Hepatic stellate cell (primary cell): ENCODE measurements at regions not wholly inside any gene's neighbourhood (a gene's known extent, or its start where the extent isn't known, plus 50 kb on each side); places are given as distances from the start of the nearest gene placed in this dataset.

Source experiments
- DNase-seq: peaks from one replicate; pipeline ENCODE4 v3.0.0; 2011; ENCODE audit warnings: low spot score

DNA sequence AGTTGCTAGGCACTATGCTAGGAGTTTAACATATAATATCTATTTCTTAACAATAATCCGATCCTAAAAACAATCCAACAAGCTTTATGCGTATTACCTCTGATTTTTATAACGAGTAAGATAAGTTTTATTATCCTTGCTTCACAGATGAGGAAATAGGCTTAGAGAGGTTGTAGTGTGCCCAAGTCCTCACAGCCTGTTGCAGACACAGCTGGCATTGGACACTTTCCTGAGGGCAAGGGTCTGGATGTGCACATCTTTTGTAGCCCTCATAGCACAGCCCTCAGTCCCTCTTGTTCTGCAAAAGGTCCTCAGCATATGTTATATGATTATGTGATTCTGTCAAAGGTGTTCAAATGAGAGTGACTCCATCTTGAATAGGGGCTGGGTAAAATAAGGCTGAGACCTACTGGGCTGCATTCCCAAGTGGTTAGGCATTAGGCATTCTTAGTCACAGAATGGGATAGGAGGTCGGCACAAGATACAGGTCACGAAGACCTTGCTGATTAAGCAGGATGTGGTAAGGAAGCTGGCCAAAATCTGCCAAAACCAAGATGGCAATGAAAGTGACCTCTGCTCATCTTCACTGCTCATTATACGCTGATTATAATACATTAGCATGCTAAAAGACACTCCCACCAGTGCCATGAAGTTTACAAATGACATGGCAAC lies 75.7 kb upstream of the F3 start:
- no peak for DNase-seq

DNA sequence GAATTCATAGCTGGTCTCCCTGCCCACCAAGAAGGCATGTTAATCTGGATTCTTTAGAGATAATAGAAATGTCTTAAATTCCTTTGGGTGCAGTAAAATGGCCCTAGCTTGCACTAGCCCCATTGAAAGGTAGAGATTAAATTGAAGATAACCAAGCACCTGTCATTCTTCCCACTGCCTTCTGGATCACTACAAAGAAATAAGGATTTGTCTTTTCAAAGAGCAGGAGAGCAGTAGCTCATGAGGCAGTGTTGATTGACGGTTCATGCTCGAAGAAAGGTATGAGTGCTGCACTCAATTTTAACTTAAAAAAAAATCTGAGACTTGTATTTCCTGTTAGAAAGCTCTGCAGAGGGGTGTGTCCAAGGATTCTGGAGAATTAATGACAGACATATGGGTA lies 74.9 kb upstream of the F3 start:
- no peak for DNase-seq

DNA sequence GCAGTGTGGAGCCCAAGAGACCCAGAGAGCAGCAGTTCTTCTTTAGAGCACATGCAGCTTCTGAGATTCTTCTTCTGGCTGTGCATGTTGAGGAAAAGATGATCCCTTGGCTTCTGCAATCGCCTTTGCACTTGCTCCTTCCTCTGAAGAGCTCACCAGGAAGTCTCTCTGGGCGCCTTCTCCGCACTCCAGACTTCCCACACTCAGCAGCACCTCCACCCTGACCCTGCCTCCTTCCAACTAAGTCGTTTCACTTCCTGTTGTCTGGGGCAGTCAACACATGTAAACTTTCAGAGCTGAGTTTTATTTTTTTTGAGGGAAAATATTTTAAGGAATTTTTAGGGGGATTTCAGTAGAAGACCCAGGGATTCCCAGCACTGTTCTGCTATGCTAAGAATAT lies 73.4 kb upstream of the F3 start:
- no peak for DNase-seq

DNA sequence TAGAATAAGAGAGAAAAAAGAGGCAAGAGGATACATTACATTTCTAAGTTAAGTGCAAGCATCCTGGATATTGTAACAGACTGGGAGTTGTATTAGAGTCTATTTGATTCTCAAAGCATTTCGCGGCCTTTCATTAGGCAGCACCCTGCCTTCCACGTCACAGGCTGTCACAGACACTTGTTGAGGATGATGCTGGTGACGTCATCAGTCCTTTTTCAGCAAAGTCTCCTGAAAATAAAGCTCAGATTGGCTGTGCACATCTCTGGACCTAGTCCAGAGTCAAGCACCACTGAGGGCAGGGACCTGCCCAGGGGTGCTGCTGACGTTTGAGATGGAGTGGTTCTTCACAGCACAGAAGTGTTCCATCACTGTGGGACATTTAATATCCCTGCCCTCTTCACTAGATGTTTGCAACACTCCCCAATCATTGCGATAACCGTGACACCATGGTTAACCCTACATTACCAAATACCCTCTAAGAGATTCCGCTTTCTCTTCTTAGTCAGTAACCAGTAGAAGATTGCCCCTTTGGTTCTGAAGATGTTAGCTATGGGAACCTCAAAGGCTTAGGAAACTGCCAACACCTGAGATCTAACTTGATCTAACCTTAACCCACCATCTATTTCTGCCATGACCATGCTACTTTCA lies 72.7 kb upstream of the F3 start:
- no peak for DNase-seq

DNA sequence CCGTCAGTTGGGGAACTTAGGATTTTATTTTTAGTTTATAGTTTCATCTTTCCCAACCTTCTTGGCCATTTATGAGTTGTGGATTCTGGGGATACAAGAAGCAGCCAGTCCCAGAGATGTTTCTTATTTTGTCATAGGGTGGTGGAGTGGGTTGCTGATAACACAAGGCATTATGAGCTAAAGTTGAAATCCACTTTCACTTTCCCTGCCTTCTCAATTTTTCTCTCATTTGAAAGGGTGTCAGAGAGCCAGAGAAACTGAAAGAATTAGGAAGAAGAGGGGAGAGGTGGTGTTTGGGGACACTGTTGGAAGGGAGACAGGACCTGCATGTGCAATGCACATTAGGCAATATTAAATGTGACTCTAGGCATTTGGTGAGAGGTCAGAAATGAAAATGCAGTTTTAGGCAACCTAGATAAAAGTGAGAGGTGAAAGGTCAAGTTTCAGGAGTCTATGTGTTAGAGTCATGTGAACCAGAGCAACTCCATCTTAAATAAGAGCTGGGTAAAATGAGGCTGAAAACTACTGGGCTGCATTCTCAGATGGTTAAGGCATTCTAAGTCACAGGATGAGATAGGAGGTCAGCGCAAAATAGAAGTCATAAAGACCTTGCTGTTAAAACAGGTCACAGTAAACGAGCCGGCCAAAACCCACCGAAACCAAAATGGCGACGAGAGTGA lies 71.1 kb upstream of the F3 start:
- no peak for DNase-seq

DNA sequence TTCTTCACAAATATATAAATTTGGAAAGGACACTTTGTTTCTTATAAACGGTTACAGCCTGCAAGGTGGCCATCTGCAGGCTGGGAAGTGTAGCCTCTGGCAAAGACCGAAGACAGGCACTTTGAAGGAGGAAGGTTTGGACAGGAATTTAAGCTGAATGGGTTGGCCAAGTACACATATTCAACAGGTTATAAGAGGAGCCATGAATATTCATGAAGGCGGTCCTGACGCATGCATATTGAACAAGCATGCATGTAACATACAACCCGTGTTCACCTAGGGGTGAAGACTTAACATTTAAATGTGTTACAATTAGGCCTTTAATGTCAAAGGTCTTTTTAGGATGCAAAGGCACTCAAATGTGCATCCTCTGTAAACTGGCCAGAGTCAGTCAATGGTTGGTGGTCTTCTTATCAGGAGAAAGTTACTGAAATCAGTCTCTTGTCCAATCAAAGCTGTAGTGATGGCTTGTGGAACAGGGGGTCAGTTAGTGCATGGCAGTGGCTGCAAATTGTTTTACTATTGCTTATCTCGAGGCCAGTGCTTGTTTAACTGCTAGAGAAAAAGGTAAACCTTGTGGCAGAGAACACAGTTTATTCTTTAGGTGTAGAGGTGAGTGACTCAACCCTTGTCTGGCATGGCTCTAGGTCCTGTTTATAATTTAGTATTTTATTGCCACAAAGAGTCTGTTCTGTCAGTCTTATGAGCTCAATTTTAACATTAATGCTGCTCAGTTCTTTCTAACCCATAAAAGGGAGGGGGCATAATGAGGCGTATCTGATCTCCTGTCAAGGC lies 70.3 kb upstream of the F3 start:
- DNase-seq, result no peak

DNA sequence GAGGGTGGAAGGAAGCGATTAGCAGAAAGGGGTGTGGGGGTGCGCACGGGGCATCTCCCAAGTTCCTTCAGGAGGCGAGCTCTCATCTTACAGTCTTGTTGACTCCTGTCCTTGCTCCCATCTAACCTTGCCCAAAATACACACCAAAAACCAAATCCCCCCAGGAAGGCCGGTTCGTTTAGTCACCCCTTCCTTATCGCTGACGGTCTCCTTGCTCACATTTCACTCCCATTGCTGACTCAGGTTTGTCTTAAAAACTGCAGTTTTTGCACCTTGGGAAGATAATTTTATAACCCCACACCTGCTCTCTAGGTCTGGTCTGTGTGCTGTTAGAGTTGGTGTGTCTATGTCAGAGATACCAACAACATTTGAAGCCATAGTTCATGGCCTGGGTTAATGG lies 68.1 kb upstream of the F3 start:
- DNase-seq, result no peak

DNA sequence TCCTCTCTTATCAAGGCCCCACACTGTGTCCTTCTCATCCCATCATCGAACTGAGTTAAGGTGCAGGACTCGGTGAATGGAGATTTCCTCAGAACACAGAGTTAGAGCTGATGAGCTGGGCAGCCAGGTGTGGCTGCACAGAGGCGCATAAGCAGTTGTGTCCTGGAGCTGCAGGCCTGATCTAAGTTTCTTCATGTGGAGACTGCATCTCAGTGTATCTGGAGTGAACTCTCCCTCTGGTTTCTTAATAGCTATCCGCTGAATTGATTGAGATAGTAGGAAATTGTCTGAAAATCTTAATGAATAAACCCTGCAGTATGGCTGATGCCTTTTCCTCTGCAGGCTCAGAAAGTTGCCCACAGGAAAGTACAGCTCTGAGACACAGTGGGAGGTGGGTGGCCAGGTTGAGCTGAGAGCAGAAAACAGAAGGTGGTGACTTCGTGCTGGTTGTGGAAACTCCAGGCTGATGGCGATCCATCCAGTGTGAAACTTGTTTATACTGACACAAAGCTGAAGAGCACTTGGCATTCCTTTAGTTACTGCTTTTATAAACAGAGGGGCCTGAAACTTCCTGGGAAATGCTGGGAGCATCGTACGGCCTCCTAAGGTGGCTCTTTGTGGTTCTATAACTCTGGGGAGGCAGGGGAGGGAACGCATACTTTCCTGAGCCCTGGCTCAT lies 67.4 kb upstream of the F3 start:
- no peak for DNase-seq

DNA sequence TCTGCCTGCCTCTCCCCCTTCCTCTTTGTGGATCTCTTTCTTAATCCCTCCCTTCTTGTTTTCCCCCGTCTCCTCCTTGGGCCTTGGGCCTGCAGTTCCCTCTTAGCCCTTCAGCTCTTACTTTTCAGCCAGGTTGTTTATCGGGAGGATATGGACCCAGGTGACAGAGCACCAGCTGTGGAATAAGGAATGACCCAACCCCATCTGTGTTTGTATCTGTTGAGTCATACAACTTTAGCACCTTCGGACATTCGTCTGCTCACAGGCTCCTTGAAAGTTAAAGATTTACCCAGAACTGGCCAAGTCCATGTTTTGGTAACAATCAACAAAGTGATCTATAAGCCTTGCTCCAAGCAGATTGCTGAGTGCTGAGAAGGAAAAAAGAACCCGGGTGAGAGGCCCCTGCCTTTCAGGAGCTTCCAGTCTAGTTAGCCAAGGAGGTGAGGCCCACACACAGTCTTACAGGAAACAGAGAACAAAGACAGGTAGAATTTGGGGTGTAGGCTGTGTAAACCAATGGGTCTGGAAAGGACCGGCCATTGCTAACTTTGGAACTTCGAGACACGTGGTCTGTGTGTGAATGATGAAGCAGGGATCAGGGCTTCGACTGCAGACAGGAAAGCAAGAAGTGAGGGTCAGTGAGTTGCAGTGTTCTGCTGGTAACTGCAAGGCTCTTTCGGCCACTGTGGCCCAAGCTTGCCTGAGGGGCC lies 66.7 kb upstream of the F3 start:
- DNase-seq, result no peak

DNA sequence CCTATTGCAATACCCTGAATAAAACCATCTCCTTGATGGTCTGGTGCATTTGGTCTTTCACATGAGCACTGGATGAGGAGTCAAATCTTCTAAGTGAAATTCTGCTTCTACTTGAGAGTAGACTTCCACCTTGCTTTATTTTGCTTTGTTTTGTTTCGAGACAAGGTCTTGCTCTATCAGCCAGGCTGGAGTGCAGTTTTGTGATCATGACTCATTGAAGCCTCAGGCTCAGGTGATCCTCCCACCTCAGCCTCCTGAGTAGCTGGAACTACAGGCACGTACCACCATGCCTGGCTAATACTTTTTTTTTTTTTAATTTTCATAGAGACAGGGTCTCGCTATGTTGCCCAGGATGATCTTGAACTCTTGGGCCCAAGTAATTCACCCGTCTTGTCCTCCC lies 65.8 kb upstream of the F3 start:
- no peak for DNase-seq

DNA sequence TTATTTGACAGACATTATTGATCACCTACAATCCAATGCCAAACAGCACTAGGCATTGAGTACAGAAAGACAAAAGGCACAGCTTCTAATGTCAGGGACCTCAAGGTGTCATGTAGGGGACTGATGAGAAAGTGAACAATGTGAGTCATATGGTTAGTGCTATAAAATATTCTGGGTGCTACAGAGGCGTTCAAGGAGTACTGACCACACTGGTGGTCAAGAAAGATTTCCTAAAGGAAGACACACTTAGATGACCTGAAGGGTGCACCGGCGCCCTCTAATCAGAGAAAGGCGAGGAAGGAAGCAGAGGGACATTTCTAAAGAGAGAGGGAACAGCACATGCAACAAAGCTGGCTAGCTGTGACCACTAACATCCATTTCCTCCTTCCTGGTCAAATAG lies 64.9 kb upstream of the F3 start:
- DNase-seq, result no peak

DNA sequence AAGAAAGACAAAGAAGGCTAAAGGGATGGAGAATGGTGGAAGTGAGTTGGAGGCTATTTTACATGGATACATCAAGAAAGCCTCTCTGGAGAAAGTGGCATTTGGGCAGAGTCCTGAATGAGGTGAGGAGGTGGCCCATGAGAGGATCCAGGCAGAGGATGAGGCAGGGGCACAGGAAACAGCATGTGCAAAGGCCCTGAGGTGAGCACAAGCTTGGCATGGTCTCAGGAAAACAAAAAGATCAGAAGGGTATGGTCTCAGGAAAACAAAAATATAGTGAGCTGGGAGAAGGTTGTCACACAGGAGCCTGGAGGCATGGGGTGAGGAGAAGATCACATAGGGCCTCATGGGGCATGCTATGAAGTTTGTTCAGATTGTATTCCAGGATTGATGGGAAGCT lies 62.1 kb upstream of the F3 start:
- DNase-seq, result no peak

DNA sequence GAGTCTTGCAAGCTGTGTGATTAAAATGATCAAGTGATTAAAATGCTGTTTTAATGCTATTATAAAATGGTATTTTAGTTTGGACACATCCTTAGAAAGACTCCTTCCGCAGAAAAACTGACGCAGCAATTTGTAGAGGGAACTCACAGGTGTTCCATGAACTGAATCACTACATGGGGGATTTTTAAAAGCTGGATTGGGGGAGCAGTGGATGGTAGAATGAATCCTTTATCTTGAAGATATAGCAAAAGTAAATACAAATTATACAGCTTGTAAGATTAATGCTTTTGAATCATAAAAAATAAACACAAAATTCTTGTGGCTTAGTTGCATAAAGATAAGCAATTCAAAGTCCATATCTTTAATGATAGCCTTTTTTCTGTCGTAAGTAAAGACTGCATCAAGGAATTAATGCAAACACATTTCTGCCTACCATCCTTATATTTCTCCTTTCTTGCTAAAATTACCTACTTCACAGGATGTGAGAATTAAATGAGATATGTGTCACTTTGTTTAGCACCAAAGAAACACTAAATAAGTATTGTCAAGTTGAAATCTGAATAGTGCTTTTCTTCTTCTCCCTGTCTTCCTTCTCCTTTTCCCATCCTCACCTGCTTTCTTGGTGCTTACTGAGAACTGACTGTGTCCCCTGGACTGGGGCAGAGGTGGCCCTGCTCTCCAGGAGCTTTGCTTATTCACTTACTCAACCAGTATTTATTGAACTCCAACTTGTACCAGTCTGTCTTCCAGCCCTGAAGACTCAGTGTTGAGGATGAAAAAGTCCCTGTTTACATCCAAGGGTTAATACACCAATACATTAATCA lies 61.5 kb upstream of the F3 start:
- no peak for DNase-seq

DNA sequence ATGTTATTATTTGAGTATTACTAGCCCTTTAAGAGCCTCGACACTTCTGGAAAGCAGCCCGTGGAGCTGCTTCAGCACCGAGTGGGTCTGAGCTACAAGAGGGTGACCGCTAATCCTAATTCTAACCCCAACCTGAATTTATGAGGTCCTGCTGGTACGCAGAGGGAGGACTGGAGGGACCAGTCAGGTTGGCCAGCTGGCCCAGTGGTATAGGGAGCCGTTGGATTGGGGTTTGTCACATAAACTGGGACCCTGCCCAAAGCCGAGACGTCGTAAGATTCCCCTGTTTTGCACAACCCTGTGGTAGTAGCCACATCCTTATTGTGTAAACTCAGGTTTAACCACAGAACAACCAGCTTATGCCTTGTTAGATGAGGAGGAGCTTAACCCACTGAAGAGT lies 60.8 kb upstream of the F3 start:
- no peak for DNase-seq

DNA sequence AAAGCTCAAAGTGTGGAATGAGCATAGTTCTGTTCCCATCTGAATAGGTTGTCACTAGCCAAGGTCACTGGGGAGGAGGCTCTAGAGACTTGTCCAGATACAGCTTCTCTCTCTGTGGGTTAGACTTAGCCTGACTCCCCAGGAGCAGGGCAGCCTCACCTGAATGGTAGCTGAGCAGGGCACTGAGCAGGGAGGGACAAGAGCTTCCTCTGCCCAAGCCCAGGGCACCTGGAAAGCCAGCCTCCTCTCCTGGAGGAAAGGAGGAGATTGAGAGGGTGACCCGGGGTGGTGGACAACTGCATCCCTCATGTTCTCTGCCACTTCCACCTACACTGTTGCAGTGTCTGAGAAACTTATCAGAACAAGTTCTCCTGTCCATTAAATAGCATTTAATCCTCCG lies 59.0 kb upstream of the F3 start:
- no peak for DNase-seq

DNA sequence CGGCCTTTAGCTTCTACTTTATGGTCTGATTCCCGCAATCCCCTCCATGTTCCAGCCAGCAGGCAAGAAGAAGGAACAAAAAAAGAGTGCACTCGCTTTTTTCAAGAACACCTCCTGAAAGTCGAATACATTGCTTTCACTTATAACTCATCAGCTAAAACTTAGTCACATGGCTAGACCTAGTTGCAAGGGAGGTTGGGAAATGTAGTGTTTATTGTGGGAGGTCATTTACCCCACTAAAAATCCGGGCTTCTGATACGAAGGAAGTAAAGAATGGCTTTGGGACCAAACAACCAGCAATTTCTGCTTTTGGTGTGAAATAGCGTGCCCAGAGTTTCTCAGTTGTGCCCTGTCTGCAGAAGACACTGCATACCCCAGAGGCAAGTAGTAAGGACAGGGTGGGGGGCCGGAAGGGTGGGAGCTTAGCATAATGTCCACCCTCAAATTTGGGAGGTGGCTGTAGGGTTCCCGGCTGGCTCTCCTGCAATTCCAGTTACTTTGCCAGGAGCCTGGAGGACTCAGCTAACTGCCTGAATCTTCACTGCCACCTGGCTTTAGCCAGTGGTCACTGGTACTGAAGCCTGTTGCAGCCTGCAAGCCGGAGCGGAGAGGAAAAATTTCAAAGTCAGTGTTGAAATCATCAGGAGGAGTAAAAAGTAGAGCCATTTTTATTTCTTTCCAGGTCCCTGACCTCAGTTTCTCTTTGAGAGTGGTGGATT lies 57.7 kb upstream of the F3 start:
- no peak for DNase-seq

DNA sequence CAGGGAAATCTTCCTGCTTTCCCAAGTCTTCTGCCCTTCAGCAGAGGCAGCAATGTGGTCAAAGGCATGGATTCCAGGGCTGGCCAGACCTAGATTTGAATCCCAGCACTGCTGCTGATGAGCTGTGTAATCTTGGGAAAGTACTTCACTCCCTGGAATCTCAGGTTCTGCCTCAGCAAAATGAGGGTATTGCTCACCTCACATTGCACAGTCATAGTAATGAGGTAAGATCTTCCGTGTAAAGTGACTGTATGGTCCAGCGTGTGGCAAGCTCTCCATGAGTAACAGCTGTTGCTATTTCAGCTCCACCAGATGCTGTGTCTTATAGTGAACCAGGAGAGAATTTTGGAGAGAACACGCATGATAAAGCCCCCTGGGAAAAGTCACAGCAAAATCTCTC lies 56.1 kb upstream of the F3 start:
- no peak for DNase-seq

DNA sequence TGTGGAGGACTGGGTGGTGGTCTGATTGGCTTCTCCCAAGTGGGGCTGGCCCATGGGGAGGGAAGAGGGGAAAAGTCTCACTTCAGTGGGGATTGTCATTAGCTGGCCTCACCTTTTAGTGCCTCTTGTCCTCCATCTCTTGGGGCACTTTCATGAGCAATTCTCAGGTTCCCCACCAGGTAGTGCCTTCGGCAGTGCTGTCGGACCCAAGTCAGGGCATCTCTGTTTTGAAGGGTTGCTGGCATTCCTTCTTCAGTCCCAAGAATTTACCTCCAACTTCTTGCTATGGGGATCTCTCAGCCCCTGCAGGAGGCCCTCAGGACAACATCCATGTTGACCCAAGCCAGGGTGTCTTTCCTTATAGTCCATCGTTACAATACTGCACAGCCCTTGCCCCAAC lies 54.7 kb upstream of the F3 start:
- no peak for DNase-seq

DNA sequence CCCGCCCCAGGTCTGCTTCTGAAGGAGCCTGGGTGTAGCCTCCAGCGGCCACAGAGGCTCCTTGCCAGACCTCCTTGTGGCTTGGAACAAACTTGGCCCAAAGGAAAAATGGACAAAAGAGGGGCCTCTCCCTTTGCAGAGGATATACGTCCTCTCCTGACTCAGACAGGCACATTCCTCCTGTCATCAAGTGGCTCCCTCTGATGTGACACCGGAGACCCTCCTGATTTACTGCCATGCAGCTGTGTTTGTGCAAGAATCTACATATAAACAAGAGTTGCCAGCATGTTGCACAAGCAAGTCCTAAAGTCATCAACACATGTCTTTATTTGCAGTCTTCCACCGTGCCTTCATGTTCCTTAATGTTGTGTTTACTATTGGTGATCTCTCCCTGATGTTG lies 54.1 kb upstream of the F3 start:
- DNase-seq, result no peak

DNA sequence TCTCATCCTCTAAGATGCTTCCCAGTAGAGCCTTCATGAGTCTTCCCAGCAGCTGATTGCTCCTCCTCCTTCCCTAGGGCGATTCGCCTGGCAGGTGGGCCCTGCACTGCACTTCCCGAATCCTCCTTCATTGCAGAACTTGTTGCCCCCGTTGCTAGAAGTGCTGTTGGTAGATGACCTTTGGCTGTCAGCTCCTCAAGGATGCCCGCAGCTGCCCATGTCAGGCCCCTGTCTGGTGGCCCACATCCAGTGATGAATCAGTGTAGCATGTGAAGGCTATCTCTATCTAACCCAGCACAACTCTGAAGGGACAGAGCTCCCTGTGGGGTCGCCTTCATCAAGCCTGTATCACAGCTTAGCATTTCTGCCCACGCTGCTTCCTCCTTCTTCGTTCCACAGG lies 52.1 kb upstream of the F3 start:
- DNase-seq, result no peak
